Glutamatergic neuron (in vitro differentiated cells): ENCODE measurements at regions not wholly inside any gene's neighbourhood (a gene's known extent, or its start where the extent isn't known, plus 50 kb on each side); places are given as distances from the start of the nearest gene placed in this dataset.

Experiments
- DNase-seq: peaks from one replicate; pipeline ENCODE4 v3.0.0; 2022
- H3K27ac Mint-ChIP-seq: one replicate; pipeline ENCODE4 v1.8.0; 2020; ENCODE audit warnings: mild to moderate bottlenecking, mixed read lengths, inconsistent platforms; ENCODE audit not compliant: unreplicated experiment
- H3K27me3 Mint-ChIP-seq: one replicate; pipeline ENCODE4 v1.8.0; 2020; ENCODE audit warnings: mild to moderate bottlenecking, moderate library complexity, mixed read lengths, inconsistent platforms; ENCODE audit not compliant: unreplicated experiment
- H3K36me3 Mint-ChIP-seq: one replicate; pipeline ENCODE4 v1.8.0; 2020; ENCODE audit warnings: mild to moderate bottlenecking, mixed read lengths, inconsistent platforms; ENCODE audit not compliant: unreplicated experiment
- H3K4me1 Mint-ChIP-seq: one replicate; pipeline ENCODE4 v1.8.0; 2020; ENCODE audit warnings: mild to moderate bottlenecking, low read depth, mixed read lengths, inconsistent platforms; ENCODE audit not compliant: unreplicated experiment
- H3K4me3 Mint-ChIP-seq: one replicate; pipeline ENCODE4 v1.8.0; 2020; ENCODE audit warnings: mild to moderate bottlenecking, mixed read lengths, inconsistent platforms; ENCODE audit not compliant: unreplicated experiment
- H3K9me3 Mint-ChIP-seq: one replicate; pipeline ENCODE4 v1.8.0; 2020; ENCODE audit warnings: mild to moderate bottlenecking, moderate library complexity, mixed read lengths, inconsistent platforms; ENCODE audit not compliant: unreplicated experiment
- TF ChIP-seq, protein P1 (sequence below): fragments of 200-600 bp; sonication (generic); IDR thresholded peaks from one replicate; pipeline ENCODE4 v1.5.0; 2021; ENCODE audit not compliant: partially characterized antibody, unreplicated experiment

DNA sequence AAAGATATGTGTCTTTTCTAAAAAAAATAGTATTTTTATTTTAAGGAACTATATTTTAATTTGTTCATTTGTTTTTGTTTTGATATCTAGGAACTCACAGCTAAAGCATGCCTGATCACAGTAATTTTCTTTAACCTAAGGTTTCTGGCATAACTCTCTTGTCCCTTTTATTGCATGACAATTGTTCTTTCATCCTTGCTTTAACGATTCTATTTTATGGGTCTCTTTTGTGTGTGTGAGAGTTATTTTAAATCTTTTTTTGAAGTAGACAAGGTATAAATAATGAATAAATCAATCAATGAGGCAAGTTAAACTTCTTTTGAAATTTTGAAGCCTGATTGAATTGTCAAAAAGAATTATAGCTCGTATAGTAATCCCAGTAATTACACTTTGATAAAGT lies 747.8 kb upstream of the GOLIM4 start:
- H3K4me3 Mint-ChIP-seq = no peak overlapping the region
- DNase-seq = no peak
- peaks cover 5% of the 10 kb centered on the region for H3K9me3 Mint-ChIP-seq
- H3K4me1 Mint-ChIP-seq = no peaks in the 10 kb centered on the region
- TF ChIP-seq, protein P1, sequence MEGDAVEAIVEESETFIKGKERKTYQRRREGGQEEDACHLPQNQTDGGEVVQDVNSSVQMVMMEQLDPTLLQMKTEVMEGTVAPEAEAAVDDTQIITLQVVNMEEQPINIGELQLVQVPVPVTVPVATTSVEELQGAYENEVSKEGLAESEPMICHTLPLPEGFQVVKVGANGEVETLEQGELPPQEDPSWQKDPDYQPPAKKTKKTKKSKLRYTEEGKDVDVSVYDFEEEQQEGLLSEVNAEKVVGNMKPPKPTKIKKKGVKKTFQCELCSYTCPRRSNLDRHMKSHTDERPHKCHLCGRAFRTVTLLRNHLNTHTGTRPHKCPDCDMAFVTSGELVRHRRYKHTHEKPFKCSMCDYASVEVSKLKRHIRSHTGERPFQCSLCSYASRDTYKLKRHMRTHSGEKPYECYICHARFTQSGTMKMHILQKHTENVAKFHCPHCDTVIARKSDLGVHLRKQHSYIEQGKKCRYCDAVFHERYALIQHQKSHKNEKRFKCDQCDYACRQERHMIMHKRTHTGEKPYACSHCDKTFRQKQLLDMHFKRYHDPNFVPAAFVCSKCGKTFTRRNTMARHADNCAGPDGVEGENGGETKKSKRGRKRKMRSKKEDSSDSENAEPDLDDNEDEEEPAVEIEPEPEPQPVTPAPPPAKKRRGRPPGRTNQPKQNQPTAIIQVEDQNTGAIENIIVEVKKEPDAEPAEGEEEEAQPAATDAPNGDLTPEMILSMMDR = no peak
- H3K27ac Mint-ChIP-seq = no peak overlapping the region
- H3K36me3 Mint-ChIP-seq = peaks cover 14% of the 10 kb centered on the region
- peaks cover 11% of the 10 kb centered on the region for H3K27me3 Mint-ChIP-seq

DNA sequence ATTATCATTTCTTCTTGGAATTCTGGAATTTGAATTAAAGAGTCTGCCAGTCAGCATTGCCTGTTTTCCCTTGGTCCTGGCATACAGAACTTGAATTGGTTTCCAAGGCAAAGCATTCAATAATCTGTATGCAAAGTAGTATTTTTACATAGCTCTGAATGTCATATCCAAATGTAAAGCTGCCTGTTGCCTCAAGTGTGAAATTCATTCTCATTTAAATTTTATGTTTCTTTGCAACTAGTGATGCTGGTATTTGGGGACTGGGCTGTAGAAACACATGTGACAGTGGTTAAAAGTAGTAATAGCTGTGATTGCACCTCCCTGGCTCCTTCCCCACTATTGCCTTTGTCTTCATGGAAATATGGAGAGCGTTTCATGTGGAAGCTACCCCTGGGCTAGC lies 743.9 kb upstream of the GOLIM4 start:
- Mint-ChIP-seq H3K4me3 (no peak overlapping the region), H3K4me1 (no peaks in the 10 kb centered on the region), H3K36me3 (no peaks in the 10 kb centered on the region), H3K27me3 (peaks cover 3% of the 10 kb centered on the region), H3K27ac (no peak overlapping the region), H3K9me3 (peaks cover 2% of the 10 kb centered on the region)
- no peak for DNase-seq
- TF ChIP-seq, protein P1 = no peak

DNA sequence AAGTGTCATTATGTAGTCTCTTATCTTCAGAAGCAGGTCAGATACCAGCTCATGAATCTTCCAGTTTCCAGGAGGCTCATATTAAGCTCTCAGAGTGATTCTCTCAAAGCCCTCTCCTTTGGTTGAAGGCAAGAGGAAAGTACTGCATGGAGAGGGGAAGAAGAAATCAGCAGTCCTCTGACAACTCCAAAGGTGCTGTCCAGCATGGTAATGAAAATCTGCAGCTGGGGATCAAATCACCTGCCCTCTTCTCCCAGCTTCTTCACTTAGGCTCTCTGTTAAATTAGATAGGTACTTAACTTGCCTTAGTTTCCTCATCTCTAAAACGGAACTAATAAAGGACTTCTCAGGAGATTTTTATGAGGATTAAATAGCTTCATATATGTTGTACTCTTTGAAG lies 738.8 kb upstream of the GOLIM4 start:
- H3K4me3 Mint-ChIP-seq = no peak overlapping the region
- H3K36me3 Mint-ChIP-seq = no peaks in the 10 kb centered on the region
- no peak overlapping the region for H3K27ac Mint-ChIP-seq
- H3K9me3 Mint-ChIP-seq = no peaks in the 10 kb centered on the region
- DNase-seq = no peak
- no peaks in the 10 kb centered on the region for H3K4me1 Mint-ChIP-seq
- TF ChIP-seq, protein P1 = no peak
- H3K27me3 Mint-ChIP-seq = peaks cover 4% of the 10 kb centered on the region

DNA sequence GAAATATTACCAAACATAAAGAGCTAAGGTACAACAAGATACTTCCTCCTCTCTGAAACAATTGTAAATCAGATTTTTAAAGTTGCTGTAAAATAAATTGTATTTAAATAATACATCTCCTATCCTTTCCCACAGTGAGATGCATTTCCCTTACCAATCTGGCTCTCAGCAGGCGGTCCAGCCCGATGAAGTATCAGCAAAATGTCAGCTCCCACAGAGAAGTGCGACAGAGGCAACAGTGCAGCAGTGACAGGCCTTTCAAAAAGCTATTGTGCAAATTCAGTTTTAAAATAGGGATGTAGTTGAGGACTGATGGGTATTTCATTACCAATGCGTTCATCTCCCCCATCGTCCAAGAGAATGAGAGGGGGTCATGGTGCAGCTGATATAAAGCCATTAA lies 733.2 kb upstream of the GOLIM4 start:
- peaks cover 7% of the 10 kb centered on the region for H3K4me1 Mint-ChIP-seq
- no peaks in the 10 kb centered on the region for H3K36me3 Mint-ChIP-seq
- H3K27me3 Mint-ChIP-seq = peaks cover 5% of the 10 kb centered on the region
- no peak overlapping the region for H3K27ac Mint-ChIP-seq
- TF ChIP-seq, protein P1 = no peak
- H3K4me3 Mint-ChIP-seq = no peak overlapping the region
- H3K9me3 Mint-ChIP-seq = peaks cover 2% of the 10 kb centered on the region
- peak; percentile 20 for DNase-seq

DNA sequence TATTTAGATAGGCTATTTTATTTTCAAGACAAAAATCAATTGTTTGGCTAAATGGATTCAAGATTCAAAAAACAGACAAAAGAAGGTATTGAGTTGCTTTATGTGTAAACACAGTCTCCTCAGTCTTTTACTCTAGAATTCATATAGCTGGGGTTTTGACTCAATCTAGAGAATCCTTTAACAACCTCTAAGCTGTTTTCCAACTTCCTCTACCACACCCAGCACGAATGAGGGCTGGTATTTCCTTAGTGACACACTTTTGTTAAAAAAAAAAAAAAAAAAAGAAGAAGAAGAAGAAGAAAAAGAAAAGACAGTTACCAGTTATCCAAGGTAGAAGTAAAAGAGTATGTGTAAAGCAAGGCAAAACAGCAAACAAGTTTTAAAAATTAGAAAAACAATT lies 732.8 kb upstream of the GOLIM4 start:
- no peak for DNase-seq
- Mint-ChIP-seq H3K4me1 (peaks cover 7% of the 10 kb centered on the region), H3K9me3 (peaks cover 2% of the 10 kb centered on the region), H3K27me3 (peaks cover 4% of the 10 kb centered on the region), H3K4me3 (no peak overlapping the region), H3K36me3 (no peaks in the 10 kb centered on the region), H3K27ac (no peak overlapping the region)
- TF ChIP-seq, protein P1 = no peak
